DND-41 (cell line): ENCODE measurements at regions not wholly inside any gene's neighbourhood (a gene's known extent, or its start where the extent isn't known, plus 50 kb on each side); places are given as distances from the start of the nearest gene placed in this dataset.

ENCODE experiments used
- ATAC-seq: fragments of 200-7000 bp; cut with Tn5 transposase; 3 replicates; pipeline ENCODE4 v1.9.1; 2021; ENCODE audit warnings: low read depth; ENCODE audit not compliant: insufficient read depth
- DNase-seq: peaks from one replicate; pipeline ENCODE4 v3.0.0-alpha.2; 2020
- H2AFZ ChIP-seq: 2 replicates; pipeline ENCODE4 v1.6.0; 2012; ENCODE audit warnings: low read depth, low read length
- H3K27ac ChIP-seq: 2 replicates; pipeline ENCODE4 v1.5.1; 2012; ENCODE audit warnings: low read length, inconsistent platforms
- H3K27me3 ChIP-seq: fragments of 200-600 bp; sonication (generic); 2 replicates; pipeline ENCODE4 v1.6.0; 2012; ENCODE audit warnings: low read length, mild to moderate bottlenecking, inconsistent platforms; ENCODE audit not compliant: insufficient read depth, poor library complexity
- H3K36me3 ChIP-seq: 2 replicates; pipeline ENCODE4 v1.5.1; 2012; ENCODE audit warnings: low read length, inconsistent platforms; ENCODE audit not compliant: insufficient read depth
- H3K4me1 ChIP-seq: 2 replicates; pipeline ENCODE4 v1.5.1; 2012; ENCODE audit warnings: mild to moderate bottlenecking, low read length; ENCODE audit not compliant: insufficient read depth
- H3K4me2 ChIP-seq: 2 replicates; pipeline ENCODE4 v1.6.0; 2012; ENCODE audit warnings: mild to moderate bottlenecking, moderate library complexity, low read length, inconsistent platforms; ENCODE audit not compliant: insufficient read depth
- H3K4me3 ChIP-seq, 2 experiments: fragments of 200-600 bp in 1 of 2; shearing (Covaris generic) in 1 of 2; 2 replicates each; pipeline ENCODE4 v1.5.1; 2012 to 2016; ENCODE audit warnings: inconsistent platforms in 2 of 2, low read length in 2 of 2, mild to moderate bottlenecking in 2 of 2, low read depth in 1 of 2, moderate library complexity in 1 of 2
- H3K79me2 ChIP-seq: 2 replicates; pipeline ENCODE4 v1.6.0; 2012; ENCODE audit warnings: low read length, inconsistent platforms; ENCODE audit not compliant: insufficient read depth
- H3K9ac ChIP-seq: 2 replicates; pipeline ENCODE4 v1.6.0; 2012; ENCODE audit warnings: low read depth, mild to moderate bottlenecking, inconsistent platforms, low read length, moderate library complexity
- H3K9me3 ChIP-seq: 2 replicates; pipeline ENCODE4 v1.5.1; 2012; ENCODE audit warnings: low read length, moderate library complexity, mild to moderate bottlenecking, inconsistent platforms; ENCODE audit not compliant: insufficient read depth, severe bottlenecking
- H4K20me1 ChIP-seq: 2 replicates; pipeline ENCODE4 v1.6.0; 2012; ENCODE audit warnings: low read length; ENCODE audit not compliant: insufficient read depth
- EZH2 ChIP-seq: IDR thresholded peaks from 3 replicates; pipeline ENCODE4 v1.6.1; 2012; ENCODE audit warnings: borderline replicate concordance, low read depth, mild to moderate bottlenecking, moderate library complexity, low read length, inconsistent platforms; ENCODE audit not compliant: severe bottlenecking
- TF ChIP-seq, protein P1 (sequence below): IDR thresholded peaks from 2 replicates; pipeline ENCODE4 v1.5.1; 2012; ENCODE audit warnings: borderline replicate concordance, low read length, moderate library complexity, mild to moderate bottlenecking; ENCODE audit not compliant: poor library complexity, severe bottlenecking; ENCODE audit errors: extremely low read depth

GRCh38 chr4:138599965-138600364, 357.8 kb upstream of the SLC7A11 start:
- Histone ChIP-seq H3K9ac (no peak overlapping the region), H3K4me2 (no peak overlapping the region), H3K27me3 (no peaks in the 10 kb centered on the region), H4K20me1 (no peaks in the 10 kb centered on the region), H2AFZ (no peak overlapping the region), H3K79me2 (no peaks in the 10 kb centered on the region), H3K9me3 (no peaks in the 10 kb centered on the region), H3K4me3 (no peak overlapping the region), H3K27ac (no peak overlapping the region), H3K4me1 (no peaks in the 10 kb centered on the region), H3K36me3 (no peaks in the 10 kb centered on the region)
- ATAC-seq (no peak), DNase-seq (no peak)
- TF ChIP-seq EZH2 = no peak
- TF ChIP-seq, protein P1, sequence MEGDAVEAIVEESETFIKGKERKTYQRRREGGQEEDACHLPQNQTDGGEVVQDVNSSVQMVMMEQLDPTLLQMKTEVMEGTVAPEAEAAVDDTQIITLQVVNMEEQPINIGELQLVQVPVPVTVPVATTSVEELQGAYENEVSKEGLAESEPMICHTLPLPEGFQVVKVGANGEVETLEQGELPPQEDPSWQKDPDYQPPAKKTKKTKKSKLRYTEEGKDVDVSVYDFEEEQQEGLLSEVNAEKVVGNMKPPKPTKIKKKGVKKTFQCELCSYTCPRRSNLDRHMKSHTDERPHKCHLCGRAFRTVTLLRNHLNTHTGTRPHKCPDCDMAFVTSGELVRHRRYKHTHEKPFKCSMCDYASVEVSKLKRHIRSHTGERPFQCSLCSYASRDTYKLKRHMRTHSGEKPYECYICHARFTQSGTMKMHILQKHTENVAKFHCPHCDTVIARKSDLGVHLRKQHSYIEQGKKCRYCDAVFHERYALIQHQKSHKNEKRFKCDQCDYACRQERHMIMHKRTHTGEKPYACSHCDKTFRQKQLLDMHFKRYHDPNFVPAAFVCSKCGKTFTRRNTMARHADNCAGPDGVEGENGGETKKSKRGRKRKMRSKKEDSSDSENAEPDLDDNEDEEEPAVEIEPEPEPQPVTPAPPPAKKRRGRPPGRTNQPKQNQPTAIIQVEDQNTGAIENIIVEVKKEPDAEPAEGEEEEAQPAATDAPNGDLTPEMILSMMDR = no peak

GRCh38 chr4:138598226-138598625, 356.1 kb upstream of the SLC7A11 start:
- no peaks in the 10 kb centered on the region for H3K27me3 ChIP-seq
- ATAC-seq (no peak), DNase-seq (no peak)
- TF ChIP-seq, protein P1 = no peak
- no peak overlapping the region for H2AFZ ChIP-seq
- no peak overlapping the region for H3K9ac ChIP-seq
- no peak overlapping the region for H3K4me2 ChIP-seq
- H3K4me3 ChIP-seq = no peak overlapping the region
- H3K36me3 ChIP-seq = no peaks in the 10 kb centered on the region
- H3K27ac ChIP-seq = no peak overlapping the region
- H3K79me2 ChIP-seq = no peaks in the 10 kb centered on the region
- no peaks in the 10 kb centered on the region for H4K20me1 ChIP-seq
- H3K4me1 ChIP-seq = no peaks in the 10 kb centered on the region
- H3K9me3 ChIP-seq = no peaks in the 10 kb centered on the region

DNA sequence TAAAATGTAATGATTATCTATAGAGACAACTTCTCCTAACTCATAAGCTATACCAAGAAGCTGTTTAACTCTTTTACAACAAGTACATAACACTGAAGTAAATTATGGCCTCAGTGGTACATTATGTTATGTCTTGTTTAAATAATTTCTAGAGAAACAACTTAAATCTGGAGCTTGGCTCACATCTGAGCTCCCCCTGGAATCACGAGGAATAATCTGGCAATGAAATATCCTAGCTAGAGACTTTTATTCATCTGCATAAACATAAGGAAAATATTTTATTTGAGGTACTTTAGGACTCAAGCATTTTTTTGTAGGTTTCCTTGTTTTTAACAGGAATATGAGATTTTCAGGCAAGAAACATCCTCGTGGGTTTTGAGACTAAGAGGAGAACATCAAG, 354.7 kb upstream of the SLC7A11 start:
- Histone ChIP-seq H3K36me3 (no peaks in the 10 kb centered on the region), H3K9me3 (no peaks in the 10 kb centered on the region), H3K4me1 (no peaks in the 10 kb centered on the region), H2AFZ (no peak overlapping the region), H3K4me3 (no peak overlapping the region), H3K79me2 (no peaks in the 10 kb centered on the region), H4K20me1 (no peaks in the 10 kb centered on the region), H3K4me2 (no peak overlapping the region), H3K9ac (no peak overlapping the region), H3K27ac (no peak overlapping the region), H3K27me3 (no peaks in the 10 kb centered on the region)
- no peak for ATAC-seq
- no peak for DNase-seq
- TF ChIP-seq, protein P1 = no peak
- no peak for TF ChIP-seq EZH2

DNA sequence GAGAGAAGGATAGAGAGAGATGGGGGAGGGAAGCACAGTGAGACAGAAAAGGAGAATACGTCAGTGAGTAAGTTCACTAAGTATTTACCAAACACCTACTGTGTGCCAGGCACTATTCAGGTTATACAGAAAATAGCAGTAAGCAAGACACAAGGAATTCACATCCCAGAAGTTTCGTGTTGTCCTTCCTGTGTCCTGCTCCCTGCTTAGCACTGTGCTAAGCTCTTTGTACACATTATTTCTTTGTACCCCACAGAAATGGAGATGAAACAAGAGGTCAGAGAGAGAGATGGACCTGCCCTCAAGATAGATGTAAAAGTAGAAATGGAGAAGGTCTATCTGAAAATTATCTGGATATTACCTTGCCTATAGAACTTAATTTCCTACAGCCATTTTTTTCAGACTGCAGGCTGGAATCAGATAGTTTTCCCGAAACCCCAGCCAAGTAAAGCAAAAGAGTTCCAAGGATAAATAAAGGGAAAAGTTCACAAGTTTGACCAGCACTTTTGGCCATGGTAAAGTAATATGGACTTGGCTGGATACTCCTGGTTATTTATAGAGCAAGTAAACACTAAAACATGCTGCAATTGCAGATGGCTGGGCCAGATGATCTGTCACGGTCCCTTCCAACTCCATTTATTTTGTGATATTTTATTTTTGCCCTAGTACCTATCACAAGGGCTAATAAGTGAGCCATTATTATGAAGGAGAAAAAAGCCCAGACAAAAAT, 353.7 kb upstream of the SLC7A11 start:
- Histone ChIP-seq H3K4me1 (no peaks in the 10 kb centered on the region), H2AFZ (no peak overlapping the region), H3K9ac (no peak overlapping the region), H3K79me2 (no peaks in the 10 kb centered on the region), H3K36me3 (no peaks in the 10 kb centered on the region), H3K27me3 (no peaks in the 10 kb centered on the region), H3K4me3 (no peak overlapping the region), H3K9me3 (no peaks in the 10 kb centered on the region), H4K20me1 (no peaks in the 10 kb centered on the region), H3K27ac (no peak overlapping the region), H3K4me2 (no peak overlapping the region)
- no peak for ATAC-seq
- TF ChIP-seq, protein P1 = no peak
- no peak for TF ChIP-seq EZH2
- DNase-seq = no peak
